Endothelial cell of hepatic sinusoid (primary cell): ENCODE measurements at regions not wholly inside any gene's neighbourhood (a gene's known extent, or its start where the extent isn't known, plus 50 kb on each side); places are given as distances from the start of the nearest gene placed in this dataset.

Source experiments
- in situ Hi-C: cut with HindIII; loops from 2 replicates; pipeline ENCODE4 v1.10.0; 2017; ENCODE audit warnings: low sequenced_read_pairs

GRCh38 chr13:33610438-33611120 lies 207.4 kb upstream of the RFC3 start:
- in situ Hi-C loops, result loop anchor here (5.0 kb wide), 1 partner anchor 53 kb away; no protein-coding TSS in a partner anchor

DNA sequence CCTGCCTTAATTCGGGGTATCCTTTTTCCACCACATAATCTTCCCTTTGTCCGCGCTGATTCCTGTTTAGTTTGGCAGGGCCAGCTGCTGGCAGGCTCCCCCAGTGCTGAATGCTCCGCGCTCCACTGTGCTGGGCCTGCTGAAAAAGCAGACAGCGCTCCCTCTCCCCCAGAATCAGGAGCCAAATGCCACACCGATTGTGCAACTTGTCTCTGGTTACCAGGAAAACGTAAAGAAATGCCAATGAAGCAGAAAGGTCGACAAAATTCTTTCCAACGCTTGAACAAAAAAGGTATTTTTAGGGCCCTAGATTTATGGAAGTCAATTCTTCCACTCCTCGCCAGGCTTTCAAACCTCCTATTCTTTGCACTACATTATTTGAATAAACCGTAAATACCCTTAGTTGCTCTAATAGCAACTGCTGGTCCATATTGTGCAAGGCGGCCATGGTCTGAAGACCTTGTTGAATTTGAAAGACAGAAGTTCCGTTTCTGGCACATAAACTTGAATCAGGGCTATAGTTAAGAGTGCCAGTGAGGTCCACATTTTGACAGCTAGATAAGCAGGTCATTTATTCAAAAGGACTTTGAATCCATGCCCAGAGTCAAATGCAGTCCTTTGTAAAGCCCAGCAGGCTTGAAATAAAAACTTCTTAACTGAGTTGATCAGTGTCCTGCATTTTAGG lies 206.7 kb upstream of the RFC3 start:
- in situ Hi-C loops, result loop anchor here (5.0 kb wide), 1 partner anchor 54 kb away; no protein-coding TSS in a partner anchor

DNA sequence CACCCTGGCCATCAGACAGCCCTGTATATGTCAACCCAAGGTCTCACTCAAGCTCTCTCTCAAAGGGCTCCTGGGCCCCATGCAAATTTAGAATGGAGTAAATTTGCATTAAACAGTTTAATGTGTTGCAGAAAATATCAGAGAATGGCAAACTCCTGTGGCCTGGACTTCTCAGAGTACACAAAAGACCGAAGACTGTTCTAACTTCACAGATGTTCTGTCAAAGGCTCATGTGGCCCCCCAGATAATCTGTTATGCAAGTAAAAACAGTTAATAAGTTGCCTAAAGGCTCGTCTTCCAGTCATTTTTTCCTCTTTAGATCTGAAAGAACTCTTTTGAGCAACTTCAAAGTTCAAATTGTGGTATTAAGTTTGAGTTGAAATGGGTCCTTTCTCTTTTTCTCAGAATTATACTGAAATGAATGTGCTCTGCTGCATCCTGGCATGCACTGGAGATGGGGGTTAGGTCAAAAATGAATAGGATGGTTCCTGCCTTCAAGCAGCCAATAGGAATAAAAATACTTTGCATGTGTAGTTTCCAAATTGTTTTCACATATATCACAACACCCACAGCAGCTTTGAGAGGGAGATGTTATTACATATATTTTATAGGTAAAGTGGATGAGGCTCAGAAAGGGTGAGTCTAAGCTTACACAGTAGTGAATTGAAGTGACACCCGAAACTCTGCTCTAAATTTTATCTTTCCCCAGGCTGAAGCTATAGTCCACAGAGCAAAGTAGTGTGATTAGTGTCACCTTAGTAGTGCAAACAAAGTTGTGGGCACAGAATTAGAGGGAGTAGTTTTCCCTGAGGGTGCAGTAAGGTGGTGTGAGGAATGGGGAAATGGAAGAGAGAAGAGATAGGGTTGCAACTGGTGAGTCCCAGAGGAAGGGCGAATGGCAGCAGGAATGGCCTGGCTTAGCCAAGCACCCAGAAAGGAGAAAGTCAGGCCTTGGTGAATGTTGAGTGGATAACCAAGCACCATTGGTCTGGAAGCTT lies 205.0 kb upstream of the RFC3 start:
- in situ Hi-C loops, result loop anchor here (5.0 kb wide), 1 partner anchor 56 kb away; no protein-coding TSS in a partner anchor

GRCh38 chr13:33615436-33615835 lies 202.5 kb upstream of the RFC3 start:
- in situ Hi-C loops, result no loop called here

- in situ Hi-C loops, result no loop called here
These were observed 201.8 kb upstream of the RFC3 start for GRCh38 chr13:33616130-33616529.

DNA sequence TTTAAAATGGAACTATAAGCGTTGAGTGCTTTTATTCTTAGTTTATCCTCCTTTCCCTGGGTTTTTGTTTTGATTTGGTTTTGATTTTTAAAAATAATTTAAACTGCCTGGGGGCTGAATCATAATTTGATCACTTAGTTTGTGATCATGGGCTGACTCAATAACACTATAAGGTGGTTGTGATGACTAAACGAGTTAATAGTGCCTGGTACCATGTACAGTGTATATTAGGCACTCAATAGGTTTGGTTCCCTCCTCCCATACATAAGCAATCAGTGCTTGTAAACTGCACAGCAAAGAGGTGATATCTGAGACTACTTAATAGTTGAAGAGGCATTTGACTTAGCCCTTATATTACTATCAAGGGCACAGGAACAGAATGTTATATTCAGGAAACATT lies 200.9 kb upstream of the RFC3 start:
- in situ Hi-C loops, result no loop called here

DNA sequence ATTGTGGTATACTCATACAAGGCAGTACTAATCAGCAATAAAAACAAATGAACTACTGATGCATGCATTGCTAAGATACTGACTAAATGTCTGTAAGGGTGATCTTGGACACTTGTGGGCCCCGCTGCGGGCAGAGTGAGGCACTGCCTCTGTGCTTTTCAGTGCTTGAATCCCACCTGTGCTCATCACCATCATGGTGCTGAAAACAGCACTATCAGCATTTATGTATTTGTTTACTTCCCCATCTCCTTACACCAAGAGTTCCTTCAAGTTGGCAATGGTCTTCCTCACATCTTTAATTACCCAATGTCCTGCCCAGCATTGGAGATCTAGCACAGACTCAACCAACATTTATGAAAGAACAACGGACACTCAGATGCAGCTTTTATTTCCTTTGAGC lies 193.7 kb upstream of the RFC3 start:
- in situ Hi-C loops, result no loop called here

DNA sequence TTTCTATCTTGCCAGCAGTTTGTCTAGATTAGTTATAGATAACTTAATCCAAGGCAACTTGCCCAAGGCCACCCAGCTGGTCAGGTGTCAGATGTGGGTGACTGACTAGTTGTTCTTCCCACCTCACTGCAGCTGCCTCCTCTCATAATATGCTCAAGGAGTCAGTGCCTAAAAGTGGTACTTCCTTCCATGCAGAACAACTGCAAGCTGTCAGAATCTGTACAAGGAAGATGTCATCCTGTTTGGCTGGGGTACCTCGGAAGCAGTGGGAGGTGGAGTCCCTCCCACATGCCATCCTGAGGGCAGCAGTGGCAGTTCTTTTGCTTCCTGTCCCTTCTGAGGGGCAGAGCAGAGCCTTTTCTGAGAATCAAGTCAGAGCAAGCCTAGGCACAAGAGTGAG lies 193.2 kb upstream of the RFC3 start:
- in situ Hi-C loops, result no loop called here

GRCh38 chr13:33626407-33626806 lies 191.5 kb upstream of the RFC3 start:
- in situ Hi-C loops, result no loop called here

- in situ Hi-C loops, result no loop called here
These were observed 189.3 kb upstream of the RFC3 start for GRCh38 chr13:33628662-33629061.

DNA sequence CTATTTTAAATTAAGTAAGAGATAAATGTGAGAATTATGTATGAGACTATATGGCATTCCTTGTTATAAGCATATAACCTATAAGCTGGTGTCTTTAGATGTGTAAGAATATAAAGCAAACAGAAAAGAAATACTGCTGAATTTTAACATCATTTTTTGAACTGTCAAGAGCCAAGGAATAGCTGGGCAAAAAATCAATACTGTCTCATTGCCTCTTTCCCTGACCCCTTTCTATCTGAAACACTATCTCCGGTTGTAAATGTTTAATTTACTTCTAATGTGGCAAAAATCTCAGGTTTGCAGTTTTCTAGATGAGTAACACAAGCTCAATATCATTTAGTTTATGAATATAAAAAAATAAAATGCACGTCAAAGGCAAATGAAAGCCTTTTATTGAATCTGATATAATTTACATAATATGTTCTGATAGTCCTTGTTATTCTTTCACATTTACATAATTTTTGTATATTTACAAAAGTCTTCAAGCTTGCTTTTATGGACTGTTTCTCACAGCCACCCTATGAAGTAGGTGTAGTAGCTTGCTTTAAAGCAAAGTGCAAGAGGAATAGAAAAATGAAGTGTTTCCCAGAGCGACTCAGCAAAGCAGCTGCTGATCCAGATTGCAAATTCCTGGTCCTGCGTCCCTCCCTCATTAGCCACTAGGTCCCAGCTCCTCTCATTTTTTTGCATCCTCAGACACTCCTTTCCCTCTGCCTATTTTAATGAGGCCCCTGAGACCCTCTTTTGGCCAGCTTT lies 188.2 kb upstream of the RFC3 start:
- in situ Hi-C loops, result loop anchor here (5.0 kb wide), 1 partner anchor 63 kb away; no protein-coding TSS in a partner anchor

- in situ Hi-C loops, result loop anchor here (5.0 kb wide), 1 partner anchor 58 kb away; no protein-coding TSS in a partner anchor
These were observed 184.0 kb upstream of the RFC3 start for GRCh38 chr13:33633701-33634545.

DNA sequence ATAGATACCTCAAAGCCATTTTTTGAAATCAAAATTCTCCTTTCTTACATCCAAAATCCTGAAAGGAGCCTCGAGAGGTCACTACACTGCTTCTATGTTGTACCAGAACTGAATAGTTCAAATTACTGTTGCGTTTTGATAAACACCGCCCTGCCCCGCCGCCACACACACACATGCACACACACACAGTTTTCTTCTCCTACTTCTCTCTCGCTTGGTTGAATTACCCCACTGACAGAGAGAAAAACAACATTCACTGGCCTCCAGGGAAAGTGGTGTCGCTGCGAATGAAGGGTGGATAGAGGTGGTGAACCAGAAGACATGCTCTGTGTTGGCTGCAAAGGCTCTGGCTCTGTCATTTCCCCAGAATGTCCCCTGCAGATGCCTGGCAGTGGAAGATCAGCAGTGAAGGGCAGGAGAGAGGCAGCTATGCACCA lies 183.4 kb upstream of the RFC3 start:
- in situ Hi-C loops, result loop anchor here (5.0 kb wide), 1 partner anchor 58 kb away; no protein-coding TSS in a partner anchor

DNA sequence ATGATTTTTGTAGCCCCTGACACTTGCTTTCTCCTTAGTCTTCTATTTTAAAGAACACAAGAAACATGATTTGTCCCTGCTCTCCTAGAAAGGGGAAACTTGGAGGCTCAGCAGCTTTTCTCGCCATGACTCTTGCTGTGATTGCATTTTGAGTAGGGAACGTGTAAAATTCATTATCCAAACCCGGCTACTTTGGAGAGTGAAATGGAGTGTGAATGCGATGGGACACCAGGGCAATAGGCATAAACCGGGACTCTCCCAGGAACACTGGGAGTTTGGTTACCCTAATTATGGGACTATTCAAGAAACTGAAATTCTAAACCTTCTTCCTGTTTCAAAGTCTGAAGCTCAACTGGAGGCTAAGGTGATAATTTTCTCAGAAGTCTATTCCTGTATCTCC lies 181.7 kb upstream of the RFC3 start:
- in situ Hi-C loops, result no loop called here

DNA sequence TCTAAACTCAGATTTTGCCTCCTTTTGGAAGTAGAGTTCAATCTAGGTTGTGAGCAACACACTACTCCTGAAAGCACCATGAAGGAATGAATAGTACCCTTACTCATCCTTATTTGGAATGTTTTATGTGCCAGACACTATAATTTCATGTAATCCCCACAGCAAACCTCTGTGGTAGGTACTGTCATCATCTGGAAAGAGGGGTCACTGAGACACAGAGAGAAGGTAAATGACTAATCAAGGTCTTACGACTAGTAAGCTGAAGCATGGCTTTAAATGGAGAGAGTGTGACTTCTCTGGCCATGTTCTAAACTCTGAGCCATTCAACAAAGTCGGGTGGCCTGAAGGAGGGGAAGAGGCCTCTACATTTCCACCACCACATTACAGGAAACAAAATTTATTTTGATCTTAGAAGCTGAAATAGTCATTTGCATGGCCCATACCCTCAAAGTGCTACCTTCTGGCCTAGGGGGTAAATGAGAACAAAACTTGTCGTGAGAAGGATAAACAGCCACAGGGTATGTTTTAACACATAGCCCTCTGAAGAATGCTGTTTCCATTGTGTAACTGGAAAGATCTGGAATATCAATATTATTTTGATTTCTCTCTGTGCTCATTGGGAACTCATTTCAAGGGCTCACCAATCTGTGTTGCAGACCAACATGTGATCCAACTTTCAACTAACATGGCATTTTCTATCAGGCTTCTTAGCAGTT lies 180.8 kb upstream of the RFC3 start:
- in situ Hi-C loops, result no loop called here

- in situ Hi-C loops, result no loop called here
These were observed 179.8 kb upstream of the RFC3 start for GRCh38 chr13:33637978-33638743.

DNA sequence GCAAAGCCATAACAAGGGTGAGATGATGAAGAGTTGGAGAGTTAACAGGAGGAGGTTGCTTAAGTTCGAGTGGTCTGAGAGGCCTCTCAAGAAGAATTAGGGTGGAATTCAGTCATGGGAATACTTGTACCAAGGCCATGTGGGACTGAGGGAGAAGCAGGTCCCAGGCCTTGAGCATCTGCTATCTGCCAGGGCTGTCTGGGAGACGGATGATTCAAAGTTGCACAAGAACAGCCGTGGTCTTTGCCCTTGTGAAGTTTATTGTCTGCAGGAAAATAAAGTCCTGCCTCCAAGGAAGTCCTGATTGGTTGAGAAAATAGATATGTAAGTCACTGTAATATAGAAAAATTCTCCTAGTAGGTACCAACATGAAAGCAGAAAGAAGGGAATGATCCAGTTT lies 178.8 kb upstream of the RFC3 start:
- in situ Hi-C loops, result no loop called here

DNA sequence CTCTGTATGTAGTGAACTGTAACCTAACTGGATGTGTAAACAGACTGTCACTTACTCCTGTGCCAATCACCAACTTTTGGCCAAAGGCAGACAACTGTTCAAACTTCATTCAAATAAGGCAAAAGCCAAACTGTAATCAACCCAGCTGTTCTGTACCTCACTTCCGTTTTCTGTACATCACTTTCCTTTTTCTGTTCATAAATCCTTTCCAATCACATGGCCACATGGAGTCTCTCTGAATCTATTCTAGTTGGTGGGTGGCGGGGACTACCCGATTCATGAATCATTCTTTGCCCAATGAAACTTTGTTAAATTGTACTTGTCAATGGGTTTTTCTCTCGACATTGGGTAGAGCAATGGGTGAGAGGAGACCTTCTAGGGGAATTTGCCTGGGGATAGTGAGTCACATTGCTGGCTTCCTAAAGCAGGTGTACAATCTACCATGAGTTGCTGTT lies 178.3 kb upstream of the RFC3 start:
- in situ Hi-C loops, result no loop called here
